ENCODE measurements at regions not wholly inside any gene's neighbourhood (a gene's known extent, or its start where the extent isn't known, plus 50 kb on each side); places are given as distances from the start of the nearest gene placed in this dataset.

DNA sequence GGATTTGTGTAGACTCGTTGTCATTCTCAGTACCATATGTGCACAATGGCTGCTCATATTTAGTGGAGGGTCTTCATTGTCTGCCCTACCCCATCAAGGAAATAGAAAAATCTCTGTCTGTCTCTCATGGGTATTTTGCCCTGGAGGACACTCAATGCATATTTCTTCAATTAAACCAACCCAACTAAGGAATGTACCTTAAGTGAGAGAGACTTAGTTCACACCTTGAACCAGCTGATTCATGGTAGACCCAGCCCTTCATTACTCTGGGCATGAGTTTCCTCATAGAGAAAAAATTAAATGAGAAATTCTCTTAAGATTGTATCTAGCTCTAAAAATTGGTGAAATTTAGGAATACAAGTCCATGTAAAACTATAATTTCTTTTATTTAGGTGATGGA lies 107.1 kb upstream of the PLEKHG7 start:
- TF ChIP-seq, protein P1, sequence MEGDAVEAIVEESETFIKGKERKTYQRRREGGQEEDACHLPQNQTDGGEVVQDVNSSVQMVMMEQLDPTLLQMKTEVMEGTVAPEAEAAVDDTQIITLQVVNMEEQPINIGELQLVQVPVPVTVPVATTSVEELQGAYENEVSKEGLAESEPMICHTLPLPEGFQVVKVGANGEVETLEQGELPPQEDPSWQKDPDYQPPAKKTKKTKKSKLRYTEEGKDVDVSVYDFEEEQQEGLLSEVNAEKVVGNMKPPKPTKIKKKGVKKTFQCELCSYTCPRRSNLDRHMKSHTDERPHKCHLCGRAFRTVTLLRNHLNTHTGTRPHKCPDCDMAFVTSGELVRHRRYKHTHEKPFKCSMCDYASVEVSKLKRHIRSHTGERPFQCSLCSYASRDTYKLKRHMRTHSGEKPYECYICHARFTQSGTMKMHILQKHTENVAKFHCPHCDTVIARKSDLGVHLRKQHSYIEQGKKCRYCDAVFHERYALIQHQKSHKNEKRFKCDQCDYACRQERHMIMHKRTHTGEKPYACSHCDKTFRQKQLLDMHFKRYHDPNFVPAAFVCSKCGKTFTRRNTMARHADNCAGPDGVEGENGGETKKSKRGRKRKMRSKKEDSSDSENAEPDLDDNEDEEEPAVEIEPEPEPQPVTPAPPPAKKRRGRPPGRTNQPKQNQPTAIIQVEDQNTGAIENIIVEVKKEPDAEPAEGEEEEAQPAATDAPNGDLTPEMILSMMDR (conservative IDR thresholded peaks at IDR 0.05; ENCODE audit: low read length): no peak
- no peak for TF ChIP-seq EZH2phosphoT487 (IDR thresholded peaks at IDR 0.05; ENCODE audit: borderline replicate concordance, low read depth, low read length)

Data from OCI-LY7 (cell line).